ENCODE measurements at regions not wholly inside any gene's neighbourhood (a gene's known extent, or its start where the extent isn't known, plus 50 kb on each side); places are given as distances from the start of the nearest gene placed in this dataset.

DNA sequence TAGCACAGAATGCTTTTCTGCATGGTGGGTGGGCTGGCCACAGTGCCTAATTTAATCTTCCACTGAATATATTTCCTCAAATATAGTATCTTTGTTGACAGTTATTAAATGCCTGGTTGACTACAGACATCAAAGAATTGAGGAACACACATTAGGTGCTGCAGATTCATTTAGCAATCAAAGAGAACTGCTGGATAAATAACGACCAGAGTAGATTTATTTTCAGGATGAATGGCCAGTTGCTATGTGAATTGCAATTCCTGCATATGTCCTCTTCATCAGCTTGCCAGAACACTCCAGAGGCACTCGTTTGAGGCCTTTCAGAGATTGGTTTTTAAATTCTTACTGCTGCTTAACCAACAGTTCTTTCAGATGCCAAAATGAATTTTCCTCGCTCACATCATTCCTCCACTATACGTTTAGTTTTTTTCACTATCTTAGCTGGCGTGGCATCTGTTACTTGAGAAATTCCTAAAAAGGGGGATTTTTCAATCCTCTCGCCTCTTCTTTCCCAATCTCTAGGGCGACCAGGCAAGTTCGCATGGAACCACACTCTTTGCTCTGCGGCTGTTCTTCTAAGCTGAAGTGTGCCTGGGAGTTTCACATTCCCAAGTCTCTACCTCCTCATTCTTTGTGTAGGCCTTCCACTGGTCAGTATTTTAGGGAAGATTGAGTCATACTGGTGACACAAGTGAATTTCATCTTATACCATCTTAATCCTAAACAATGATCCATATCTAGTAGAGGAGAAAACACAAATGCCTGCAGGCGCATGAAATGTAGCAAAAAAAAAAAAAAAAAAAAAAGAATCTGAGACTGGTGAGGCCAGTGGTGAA, 237.1 kb upstream of the NMUR2 start:
- H4K20me1 ChIP-seq (ENCODE audit: insufficient read depth, low read length): no peaks in the 10 kb centered on the region
- H3K4me3 ChIP-seq (ENCODE audit: low read depth in 1 of 2, low read length in 2 of 2): no peak overlapping the region
- no peaks in the 10 kb centered on the region for H3K9me3 ChIP-seq (ENCODE audit: insufficient read depth, low read length, severe bottlenecking)
- no peaks in the 10 kb centered on the region for H3K36me3 ChIP-seq (ENCODE audit: insufficient read depth, low read length)
- no peak overlapping the region for H3K27ac ChIP-seq (ENCODE audit: low read length)
- H3K79me2 ChIP-seq (ENCODE audit: insufficient read depth, low read length): no peaks in the 10 kb centered on the region
- no peak overlapping the region for H2AFZ ChIP-seq (ENCODE audit: low read depth, low read length)
- ATAC-seq (ENCODE audit: insufficient read depth, low read depth) (no peak), DNase-seq (no peak)
- no peak overlapping the region for H3K9ac ChIP-seq (ENCODE audit: low read depth, low read length)
- TF ChIP-seq, protein P1, sequence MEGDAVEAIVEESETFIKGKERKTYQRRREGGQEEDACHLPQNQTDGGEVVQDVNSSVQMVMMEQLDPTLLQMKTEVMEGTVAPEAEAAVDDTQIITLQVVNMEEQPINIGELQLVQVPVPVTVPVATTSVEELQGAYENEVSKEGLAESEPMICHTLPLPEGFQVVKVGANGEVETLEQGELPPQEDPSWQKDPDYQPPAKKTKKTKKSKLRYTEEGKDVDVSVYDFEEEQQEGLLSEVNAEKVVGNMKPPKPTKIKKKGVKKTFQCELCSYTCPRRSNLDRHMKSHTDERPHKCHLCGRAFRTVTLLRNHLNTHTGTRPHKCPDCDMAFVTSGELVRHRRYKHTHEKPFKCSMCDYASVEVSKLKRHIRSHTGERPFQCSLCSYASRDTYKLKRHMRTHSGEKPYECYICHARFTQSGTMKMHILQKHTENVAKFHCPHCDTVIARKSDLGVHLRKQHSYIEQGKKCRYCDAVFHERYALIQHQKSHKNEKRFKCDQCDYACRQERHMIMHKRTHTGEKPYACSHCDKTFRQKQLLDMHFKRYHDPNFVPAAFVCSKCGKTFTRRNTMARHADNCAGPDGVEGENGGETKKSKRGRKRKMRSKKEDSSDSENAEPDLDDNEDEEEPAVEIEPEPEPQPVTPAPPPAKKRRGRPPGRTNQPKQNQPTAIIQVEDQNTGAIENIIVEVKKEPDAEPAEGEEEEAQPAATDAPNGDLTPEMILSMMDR (IDR thresholded peaks at IDR 0.05; ENCODE audit: borderline replicate concordance, extremely low read depth, low read length, poor library complexity, severe bottlenecking): no peak
- no peak for TF ChIP-seq EZH2 (IDR thresholded peaks at IDR 0.05; ENCODE audit: borderline replicate concordance, low read depth, low read length, severe bottlenecking)
- no peaks in the 10 kb centered on the region for H3K4me1 ChIP-seq (ENCODE audit: insufficient read depth, low read length)
- no peaks in the 10 kb centered on the region for H3K27me3 ChIP-seq (ENCODE audit: insufficient read depth, low read length, poor library complexity)
- H3K4me2 ChIP-seq (ENCODE audit: insufficient read depth, low read length): no peak overlapping the region

DNA sequence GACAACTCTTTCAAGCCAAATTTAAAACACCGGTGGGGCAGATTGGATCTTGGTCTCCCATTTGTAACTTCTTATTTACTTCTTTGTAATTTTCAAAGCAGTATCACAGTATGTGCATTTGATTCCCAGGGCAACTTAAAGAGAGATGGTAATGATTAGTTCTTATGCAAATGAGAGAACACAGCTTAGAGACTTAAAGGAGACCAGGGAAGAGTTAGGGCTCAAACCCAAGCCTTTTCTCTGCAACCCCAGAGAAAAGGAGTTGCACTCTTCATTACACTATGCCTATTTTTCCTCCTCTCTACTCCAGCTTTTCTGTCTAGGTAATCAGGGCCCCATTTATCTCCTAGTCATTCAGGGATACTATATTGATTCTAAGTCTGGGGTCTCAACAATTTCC, 237.8 kb upstream of the NMUR2 start:
- H3K27me3 ChIP-seq (ENCODE audit: insufficient read depth, low read length, poor library complexity): no peaks in the 10 kb centered on the region
- no peak overlapping the region for H3K9ac ChIP-seq (ENCODE audit: low read depth, low read length)
- TF ChIP-seq, protein P1 (IDR thresholded peaks at IDR 0.05; ENCODE audit: borderline replicate concordance, extremely low read depth, low read length, poor library complexity, severe bottlenecking): no peak
- TF ChIP-seq EZH2 (IDR thresholded peaks at IDR 0.05; ENCODE audit: borderline replicate concordance, low read depth, low read length, severe bottlenecking): no peak
- H3K4me2 ChIP-seq (ENCODE audit: insufficient read depth, low read length): no peak overlapping the region
- ATAC-seq (ENCODE audit: insufficient read depth, low read depth): no peak
- DNase-seq: no peak
- no peak overlapping the region for H3K4me3 ChIP-seq (ENCODE audit: low read depth in 1 of 2, low read length in 2 of 2)
- no peak overlapping the region for H2AFZ ChIP-seq (ENCODE audit: low read depth, low read length)
- H3K9me3 ChIP-seq (ENCODE audit: insufficient read depth, low read length, severe bottlenecking): no peaks in the 10 kb centered on the region
- no peaks in the 10 kb centered on the region for H4K20me1 ChIP-seq (ENCODE audit: insufficient read depth, low read length)
- no peaks in the 10 kb centered on the region for H3K36me3 ChIP-seq (ENCODE audit: insufficient read depth, low read length)
- no peaks in the 10 kb centered on the region for H3K4me1 ChIP-seq (ENCODE audit: insufficient read depth, low read length)
- H3K79me2 ChIP-seq (ENCODE audit: insufficient read depth, low read length): no peaks in the 10 kb centered on the region
- H3K27ac ChIP-seq (ENCODE audit: low read length): no peak overlapping the region

DNA sequence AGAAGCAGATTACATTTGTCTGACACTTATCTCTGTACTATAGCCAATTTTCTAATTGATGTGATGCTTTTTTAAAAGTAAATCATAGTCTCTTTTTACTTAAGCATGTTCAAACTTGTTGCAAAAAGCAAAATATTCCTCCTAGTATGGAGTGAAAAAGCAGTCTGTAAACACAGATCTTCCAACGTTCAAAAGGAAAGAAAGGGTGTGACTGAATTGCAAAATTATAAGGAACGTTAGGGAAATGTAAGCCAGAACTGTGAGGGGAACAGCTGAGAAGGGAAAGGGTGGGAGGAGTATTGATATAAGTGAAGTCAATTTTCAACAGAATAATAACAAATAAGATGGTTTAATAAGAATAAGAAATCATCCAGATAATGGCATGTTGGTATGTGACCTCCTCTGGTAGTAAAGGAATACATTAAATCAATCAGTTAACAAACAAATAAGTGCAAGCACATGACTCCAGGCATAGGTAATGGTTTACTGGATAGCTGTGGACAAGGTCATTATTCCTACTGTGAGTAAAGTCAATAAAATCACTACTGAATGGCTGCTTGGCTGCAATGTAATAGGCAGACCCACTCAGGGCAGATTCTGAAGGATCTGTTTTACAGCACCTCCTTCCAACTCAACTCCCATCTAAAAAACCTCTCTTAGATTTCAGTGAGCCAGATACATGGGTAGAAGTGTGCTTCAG, 239.1 kb upstream of the NMUR2 start:
- Histone ChIP-seq H3K27me3 (ENCODE audit: insufficient read depth, low read length, poor library complexity) (no peaks in the 10 kb centered on the region), H3K9me3 (ENCODE audit: insufficient read depth, low read length, severe bottlenecking) (no peaks in the 10 kb centered on the region), H3K79me2 (ENCODE audit: insufficient read depth, low read length) (no peaks in the 10 kb centered on the region), H3K36me3 (ENCODE audit: insufficient read depth, low read length) (no peaks in the 10 kb centered on the region), H3K4me1 (ENCODE audit: insufficient read depth, low read length) (no peaks in the 10 kb centered on the region), H3K4me3 (ENCODE audit: low read depth in 1 of 2, low read length in 2 of 2) (no peak overlapping the region), H3K4me2 (ENCODE audit: insufficient read depth, low read length) (no peak overlapping the region), H2AFZ (ENCODE audit: low read depth, low read length) (no peak overlapping the region), H4K20me1 (ENCODE audit: insufficient read depth, low read length) (no peaks in the 10 kb centered on the region), H3K27ac (ENCODE audit: low read length) (no peak overlapping the region), H3K9ac (ENCODE audit: low read depth, low read length) (no peak overlapping the region)
- DNase-seq (no peak), ATAC-seq (ENCODE audit: insufficient read depth, low read depth) (no peak)
- TF ChIP-seq EZH2 (IDR thresholded peaks at IDR 0.05; ENCODE audit: borderline replicate concordance, low read depth, low read length, severe bottlenecking): no peak
- TF ChIP-seq, protein P1 (IDR thresholded peaks at IDR 0.05; ENCODE audit: borderline replicate concordance, extremely low read depth, low read length, poor library complexity, severe bottlenecking): no peak

Measured in DND-41 (cell line).